Esophagus muscularis mucosa (tissue), 4 donors: ENCODE measurements at regions not wholly inside any gene's neighbourhood (a gene's known extent, or its start where the extent isn't known, plus 50 kb on each side); places are given as distances from the start of the nearest gene placed in this dataset.

Experiments used
- DNase-seq: peaks from one replicate; pipeline ENCODE4 v3.0.0-alpha.2; 2017; ENCODE audit errors: extremely low spot score
- H3K27ac ChIP-seq, 4 donors: fragments of 200-600 bp; sonication (generic); replicated peaks in 1 of 4; 1 replicate in 3 of 4; 2 replicates in 1 of 4; pipeline ENCODE4 v1.5.1; 2016 to 2019; ENCODE audit warnings: mild to moderate bottlenecking in 1 of 4
- H3K27me3 ChIP-seq, 4 donors: fragments of 200-600 bp; sonication (generic); one replicate each; pipeline versions ENCODE4 v1.5.1 to v1.6.0; 2016 to 2019
- H3K36me3 ChIP-seq, 4 donors: fragments of 200-600 bp; sonication (generic); one replicate each; pipeline ENCODE4 v1.5.1; 2016 to 2019
- H3K4me1 ChIP-seq, 4 donors: fragments of 200-600 bp; sonication (generic); one replicate each; pipeline ENCODE4 v1.5.1; 2016 to 2019
- H3K4me3 ChIP-seq, 4 donors: fragments of 200-600 bp; sonication (generic); 1 replicate in 2 of 4; 2 replicates in 2 of 4; pipeline ENCODE4 v1.5.1; 2016 to 2019; ENCODE audit warnings: mild to moderate bottlenecking in 4 of 4, moderate library complexity in 1 of 4
- H3K9me3 ChIP-seq, 4 donors: fragments of 200-600 bp; sonication (generic); 1 replicate in 3 of 4; 2 replicates in 1 of 4; pipeline ENCODE4 v1.5.1; 2016 to 2019
- CTCF ChIP-seq, 3 experiments: fragments of 200-600 bp in 2 of 3; fragments of 450-650 bp in 1 of 3; sonication (generic) in 2 of 3; IDR thresholded peaks; one replicate each; pipeline ENCODE4 v1.5.1; 2017 to 2019; ENCODE audit warnings: antibody characterized with exemption in 3 of 3, mild to moderate bottlenecking in 2 of 3, moderate library complexity in 1 of 3
- EP300 ChIP-seq: sonication (generic); formaldehyde crosslinking; IDR thresholded peaks from one replicate; pipeline ENCODE4 v1.6.1; 2017; ENCODE audit warnings: antibody characterized with exemption
- POLR2A ChIP-seq: fragments of 450-650 bp; IDR thresholded peaks from one replicate; pipeline ENCODE4 v1.6.1; 2017; ENCODE audit warnings: antibody characterized with exemption, moderate library complexity, mild to moderate bottlenecking, low read depth
- POLR2AphosphoS5 ChIP-seq, 2 donors: sonication (generic); formaldehyde crosslinking; IDR thresholded peaks; one replicate each; pipeline ENCODE4 v1.6.1; 2017; ENCODE audit warnings: antibody characterized with exemption in 2 of 2
- WGBS: methylation state at CpG from one replicate; pipeline ENCODE4 v1.1.5; 2018; 5-methylcytosine and 5-hydroxymethylcytosine counted together
- intact Hi-C: fragments of 100-400 bp; cut with DNase I; formaldehyde crosslinking; loops from one replicate; pipeline ENCODE4 v1.15.1; 2023

DNA sequence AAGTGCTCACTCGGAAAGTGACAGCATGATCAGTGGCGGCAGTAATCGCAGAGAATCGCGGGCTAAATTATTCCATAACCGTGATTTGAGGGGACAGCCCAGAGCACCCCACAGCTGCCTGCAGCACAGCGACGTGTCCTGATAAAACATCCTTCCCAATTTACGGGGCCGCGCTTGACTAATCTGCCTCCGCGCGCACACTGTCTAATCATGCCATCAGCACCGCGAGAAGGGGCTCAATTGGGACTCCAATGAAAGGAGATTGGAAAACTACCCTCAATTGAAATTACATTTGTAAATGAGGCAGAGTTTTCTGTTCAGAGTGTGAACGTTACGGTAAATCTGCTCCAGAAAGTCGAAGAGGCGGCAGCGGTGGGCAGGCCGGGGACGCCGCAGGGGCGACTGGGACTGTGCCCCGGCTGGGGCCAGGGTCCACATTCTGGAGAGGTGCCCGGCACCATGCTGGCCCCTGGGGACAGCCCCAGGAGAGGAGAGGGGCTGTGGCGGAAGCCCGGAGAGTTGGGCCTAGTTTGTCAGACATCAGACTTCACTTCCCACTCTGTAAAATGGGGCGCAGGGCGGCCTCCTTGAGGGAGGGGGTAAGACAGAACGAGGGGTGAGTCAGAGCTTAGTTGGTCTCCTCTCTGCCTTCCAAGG is 107.7 kb downstream of the FAM53A start:
- peaks cover 0 to 53% (median 0%) of the 10 kb centered on the region in 4 donors for H3K27me3 ChIP-seq
- intact Hi-C loops = no loop called here
- H3K36me3 ChIP-seq = no peaks in the 10 kb centered on the region
- no peak overlapping the region for H3K4me3 ChIP-seq
- H3K4me1 ChIP-seq = peaks cover 12 to 31% (median 27%) of the 10 kb centered on the region in 4 donors
- DNase-seq = no peak
- H3K9me3 ChIP-seq = no peaks in the 10 kb centered on the region
- TF ChIP-seq EP300 (no peak), POLR2A (no peak), POLR2AphosphoS5 (IDR thresholded peaks at IDR 0.05) (no peak), CTCF (IDR thresholded peaks at IDR 0.05) (no peak)
- H3K27ac ChIP-seq = no peak overlapping the region
- 95% methylated on average over 31 of the region's 32 CpGs for WGBS

DNA sequence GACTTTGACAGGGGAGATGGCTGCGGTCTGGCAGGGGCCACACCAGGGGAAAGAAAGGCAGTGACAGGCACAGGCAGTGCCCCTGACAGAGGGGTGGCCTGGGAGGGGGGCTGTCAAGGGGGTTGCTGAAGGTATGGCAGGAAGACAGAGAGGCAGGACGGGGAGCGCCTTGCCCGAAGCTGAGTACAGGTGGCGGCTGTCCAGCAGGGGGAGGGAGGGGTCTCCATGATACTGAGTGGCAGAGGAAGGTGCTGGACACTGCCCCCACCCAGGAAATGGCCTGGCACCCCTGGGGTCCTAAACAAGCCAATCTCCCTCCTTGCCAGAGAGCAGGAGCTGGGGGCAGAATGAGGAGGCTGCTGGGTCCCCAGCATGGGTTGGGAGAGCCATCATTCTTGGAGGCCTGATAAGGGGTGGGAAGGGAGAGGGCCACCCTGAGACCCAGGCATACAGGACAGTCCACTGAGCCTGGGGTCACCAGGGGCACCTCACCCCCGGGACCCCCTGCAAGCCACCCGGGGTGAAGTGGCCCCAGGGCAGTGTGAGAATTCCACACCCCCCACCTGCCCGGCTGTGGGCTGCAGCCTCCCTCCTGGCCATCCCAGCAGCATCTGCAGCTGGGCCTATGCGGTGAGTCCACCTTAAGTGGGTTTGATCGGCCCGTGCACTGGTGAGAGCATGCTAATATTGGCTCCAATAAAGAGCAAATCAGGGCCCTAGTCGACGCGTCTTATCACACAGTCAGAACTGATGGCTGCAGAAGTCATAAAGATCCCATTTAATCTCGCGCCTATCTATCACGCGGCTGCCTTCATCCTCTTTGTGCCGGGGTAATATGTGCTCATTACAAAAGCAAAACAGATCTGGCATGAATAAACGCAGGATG is 108.5 kb downstream of the FAM53A start:
- WGBS = 82% methylated on average over 20 of the region's 20 CpGs
- TF ChIP-seq EP300 (no peak), POLR2A (no peak), POLR2AphosphoS5 (IDR thresholded peaks at IDR 0.05) (no peak), CTCF (IDR thresholded peaks at IDR 0.05) (no peak)
- Histone ChIP-seq H3K4me3 (no peak overlapping the region), H3K27me3 (peaks cover 0 to 53% (median 0%) of the 10 kb centered on the region in 4 donors), H3K27ac (no peak overlapping the region), H3K4me1 (peaks cover 12 to 30% (median 27%) of the 10 kb centered on the region in 4 donors), H3K9me3 (no peaks in the 10 kb centered on the region), H3K36me3 (no peaks in the 10 kb centered on the region)
- intact Hi-C loops = no loop called here
- DNase-seq = no peak

DNA sequence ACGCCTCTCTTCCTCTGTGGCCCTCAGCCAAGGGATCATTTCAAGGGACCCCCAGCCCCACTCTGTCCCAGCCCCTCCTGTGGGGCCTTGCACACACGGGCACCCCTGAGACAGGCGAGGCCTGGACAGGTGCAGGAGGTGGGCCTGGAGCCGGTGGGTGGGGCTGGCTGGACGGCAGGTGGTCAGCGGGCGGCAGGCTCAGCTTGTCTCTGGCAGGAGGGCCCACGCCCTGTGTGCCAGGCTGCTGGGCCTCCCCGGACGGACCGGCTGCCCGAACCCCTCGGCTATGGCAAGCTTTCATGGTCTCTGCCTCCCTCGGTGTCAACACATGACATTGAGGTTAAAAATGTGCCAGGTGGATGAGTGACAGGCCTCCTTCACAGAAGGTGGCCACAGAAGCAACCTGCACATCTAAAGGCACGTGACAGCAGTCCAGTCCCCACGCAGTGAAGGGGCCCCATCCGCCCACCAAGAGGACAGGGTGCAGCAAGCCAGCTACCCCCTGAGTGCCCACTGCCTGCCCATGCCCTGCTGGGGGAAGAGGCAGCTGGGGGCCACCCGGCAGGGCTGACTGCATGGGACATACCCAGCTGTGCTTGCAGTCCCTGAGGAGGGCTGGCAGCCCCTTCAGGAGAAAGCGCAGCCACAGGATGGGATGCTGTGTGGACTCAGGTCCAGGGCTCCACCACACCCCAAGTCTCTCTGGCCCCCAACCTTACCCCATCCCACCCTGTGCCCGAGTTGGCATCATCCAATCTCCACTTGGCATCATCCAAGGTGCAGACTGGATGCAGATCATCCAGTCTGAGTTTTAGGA is 109.3 kb downstream of the FAM53A start:
- Histone ChIP-seq H3K36me3 (no peaks in the 10 kb centered on the region), H3K27me3 (peaks cover 0 to 53% (median 0%) of the 10 kb centered on the region in 4 donors), H3K4me3 (no peak overlapping the region), H3K4me1 (peaks cover 11 to 22% (median 21%) of the 10 kb centered on the region in 4 donors), H3K9me3 (no peaks in the 10 kb centered on the region), H3K27ac (no peak overlapping the region)
- intact Hi-C loops = no loop called here
- TF ChIP-seq POLR2AphosphoS5 (IDR thresholded peaks at IDR 0.05) = no peak
- no peak for TF ChIP-seq POLR2A
- no peak for TF ChIP-seq CTCF (IDR thresholded peaks at IDR 0.05)
- TF ChIP-seq EP300 = no peak
- DNase-seq = no peak
- 89% methylated on average over 12 of the region's 20 CpGs for WGBS

- 76% methylated on average over 13 of the region's 13 CpGs for WGBS
- Histone ChIP-seq H3K27me3 (peaks cover 0 to 53% (median 0%) of the 10 kb centered on the region in 4 donors), H3K27ac (no peak overlapping the region), H3K4me1 (peaks cover 7 to 14% (median 12%) of the 10 kb centered on the region in 4 donors), H3K9me3 (no peaks in the 10 kb centered on the region), H3K36me3 (no peaks in the 10 kb centered on the region), H3K4me3 (no peak overlapping the region)
- DNase-seq = no peak
- intact Hi-C loops = no loop called here
- TF ChIP-seq EP300 = no peak
- no peak for TF ChIP-seq CTCF (IDR thresholded peaks at IDR 0.05)
- TF ChIP-seq POLR2AphosphoS5 (IDR thresholded peaks at IDR 0.05) = no peak
- TF ChIP-seq POLR2A = no peak
Measured at GRCh38 chr4:1573830-1574459, 110.2 kb downstream of the FAM53A start.
